HCT116 (cell line): ENCODE measurements at regions not wholly inside any gene's neighbourhood (a gene's known extent, or its start where the extent isn't known, plus 50 kb on each side); places are given as distances from the start of the nearest gene placed in this dataset.

Experiments used
- ATAC-seq: fragments of 200-7000 bp; cut with Tn5 transposase; 2 replicates; pipeline ENCODE4 v1.9.1; 2020; ENCODE audit warnings: mild to moderate bottlenecking, moderate library complexity
- BruUV-seq: library from RNA; stranded (reverse); fragments of 400-500 nt; replicated peaks from 2 replicates; lab custom pipeline; 2021; lab: Mats Ljungman, UMichigan
- CTCF ChIA-PET: fragments of 300-600 bp; sonication (Branson Sonifier 250); formaldehyde crosslinking; loops from one replicate; lab custom pipeline; 2021; ENCODE audit warnings: antibody characterized with exemption; lab: Charles Lee
- POLR2A ChIA-PET: fragments of 300-600, 350-600 bp; sonication (Branson Sonifier 250); formaldehyde crosslinking; loops from one replicate; lab custom pipeline; 2021; ENCODE audit warnings: antibody characterized with exemption; lab: Charles Lee
- RAD21 ChIA-PET, 2 experiments: fragments of 300-600 bp; sonication (Branson Sonifier 250); formaldehyde crosslinking; loops; one replicate each; lab custom pipeline; 2023; ENCODE audit warnings: low total read pairs in 2 of 2; ENCODE audit not compliant: uncharacterized antibody in 2 of 2, unreplicated experiment in 2 of 2, low non-redundant PET in 1 of 2; lab: Charles Lee
- DNase-seq: peaks from one replicate; pipeline ENCODE4 v3.0.0-alpha.2; 2010; ENCODE audit warnings: low read depth, low spot score
- H2AFZ ChIP-seq: fragments of 200-600 bp; shearing (Covaris generic), sonication (generic); 2 replicates; pipeline ENCODE4 v1.6.1; 2017; ENCODE audit warnings: low read depth, mixed run types, mixed read lengths, antibody characterized with exemption, low read length; ENCODE audit not compliant: poor library complexity, severe bottlenecking
- H3K27ac ChIP-seq: 2 replicates; pipeline ENCODE4 v1.5.1; 2012; ENCODE audit warnings: low read depth, low read length
- H3K27me3 ChIP-seq: fragments of 200-600 bp; sonication (generic); 2 replicates; pipeline ENCODE4 v1.6.1; 2016; ENCODE audit warnings: mixed run types, low read length, mixed read lengths; ENCODE audit not compliant: insufficient read depth
- H3K36me3 ChIP-seq, 2 experiments: fragments of 200-500 bp in 1 of 2; fragments of 200-600 bp in 1 of 2; sonication (Bioruptor generic) in 1 of 2; sonication (generic) in 1 of 2; 2 replicates each; pipeline versions ENCODE4 v1.5.1 to v1.6.1; 2014 to 2016; ENCODE audit warnings: low read length in 2 of 2, inconsistent platforms in 1 of 2, mixed read lengths in 1 of 2, mixed run types in 1 of 2; ENCODE audit not compliant: insufficient read depth in 2 of 2, control insufficient read depth in 1 of 2
- H3K4me1 ChIP-seq, 2 experiments: fragments of 200-600 bp in 1 of 2; sonication (generic) in 1 of 2; 2 replicates each; pipeline versions ENCODE4 v1.5.1 to v1.6.1; 2012 to 2017; ENCODE audit warnings: low read length in 2 of 2, inconsistent platforms in 1 of 2, mild to moderate bottlenecking in 1 of 2, mixed read lengths in 1 of 2, mixed run types in 1 of 2, moderate library complexity in 1 of 2; ENCODE audit not compliant: insufficient read depth in 2 of 2, control insufficient read depth in 1 of 2
- H3K4me2 ChIP-seq: fragments of 200-600 bp; sonication (generic); 2 replicates; pipeline ENCODE4 v1.6.1; 2017; ENCODE audit warnings: mixed run types, low read length, mixed read lengths
- H3K4me3 ChIP-seq, 2 experiments: fragments of 200-600 bp in 1 of 2; sonication (generic) in 1 of 2; replicated peaks in 1 of 2; 2 replicates each; pipeline ENCODE4 v1.5.1; 2011 to 2016; ENCODE audit warnings: low read length in 2 of 2, control low read depth in 1 of 2, low read depth in 1 of 2, mild to moderate bottlenecking in 1 of 2, mixed read lengths in 1 of 2, mixed run types in 1 of 2
- H3K79me2 ChIP-seq: fragments of 200-600 bp; sonication (generic); 2 replicates; pipeline ENCODE4 v1.6.1; 2017; ENCODE audit warnings: mild to moderate bottlenecking, mixed run types, low read length, moderate library complexity, mixed read lengths; ENCODE audit not compliant: insufficient read depth
- H3K9ac ChIP-seq: fragments of 200-600 bp; sonication (generic); 2 replicates; pipeline ENCODE4 v1.6.1; 2016; ENCODE audit warnings: low read length, mixed read lengths
- H3K9me2 ChIP-seq: fragments of 200-600 bp; sonication (generic), shearing (Covaris generic); 2 replicates; pipeline ENCODE4 v1.6.1; 2017; ENCODE audit warnings: mixed run types, mild to moderate bottlenecking, moderate library complexity; ENCODE audit not compliant: insufficient read depth
- H3K9me3 ChIP-seq, 2 experiments: fragments of 200-500 bp in 1 of 2; fragments of 200-600 bp in 1 of 2; sonication (Bioruptor generic) in 1 of 2; sonication (generic) in 1 of 2; 2 replicates each; pipeline ENCODE4 v1.6.1; 2014 to 2017; ENCODE audit warnings: low read length in 2 of 2, mixed read lengths in 2 of 2, inconsistent platforms in 1 of 2, low read depth in 1 of 2, mild to moderate bottlenecking in 1 of 2, mixed run types in 1 of 2, moderate library complexity in 1 of 2; ENCODE audit not compliant: control insufficient read depth in 1 of 2, insufficient read depth in 1 of 2
- H4K20me1 ChIP-seq: fragments of 200-600 bp; sonication (generic), shearing (Covaris generic); 2 replicates; pipeline ENCODE4 v1.6.1; 2017; ENCODE audit warnings: mixed run types, mild to moderate bottlenecking, moderate library complexity; ENCODE audit not compliant: insufficient read depth
- CBX3 ChIP-seq: IDR thresholded peaks from 2 replicates; pipeline ENCODE4 v1.6.1; 2012; ENCODE audit warnings: low read depth
- CEBPB ChIP-seq: IDR thresholded peaks from 2 replicates; pipeline ENCODE4 v1.6.1; 2012; ENCODE audit warnings: low read depth
- FOSL1 ChIP-seq: IDR thresholded peaks from 2 replicates; pipeline ENCODE4 v1.6.1; 2012; ENCODE audit warnings: low read depth
- ZFX ChIP-seq: fragments of 450-650 bp; IDR thresholded peaks from 2 replicates; pipeline ENCODE4 v1.6.1; 2017
- ZNF274 ChIP-seq: fragments of 200-500 bp; sonication (Bioruptor generic); IDR thresholded peaks from 2 replicates; pipeline ENCODE4 v1.6.1; 2014; ENCODE audit warnings: mild to moderate bottlenecking, low read depth, low read length, inconsistent platforms
- intact Hi-C: fragments of 100-400 bp; cut with micrococcal nuclease; formaldehyde crosslinking; loops from 2 replicates; pipeline ENCODE4 v1.10.0; 2022
- TF ChIP-seq, protein P1 (sequence below): IDR thresholded peaks from 2 replicates; pipeline ENCODE4 v1.6.1; 2012
- TF ChIP-seq, protein P2 (sequence below): IDR thresholded peaks from 2 replicates; pipeline ENCODE4 v1.6.1; 2012; ENCODE audit warnings: low read depth
- TF ChIP-seq, protein P3 (sequence below): IDR thresholded peaks from 2 replicates; pipeline ENCODE4 v1.6.1; 2012
- TF ChIP-seq, protein P4 (sequence below), 3 experiments: fragments of 200-600 bp in 1 of 3; sonication (generic) in 1 of 3; IDR thresholded peaks in 2 of 3; conservative IDR thresholded peaks in 1 of 3; 2 replicates each; pipeline ENCODE4 v1.5.1; 2012 to 2017; ENCODE audit warnings: low read depth in 2 of 3, low read length in 2 of 3, antibody characterized with exemption in 1 of 3, borderline replicate concordance in 1 of 3, control low read depth in 1 of 3, mild to moderate bottlenecking in 1 of 3, mixed read lengths in 1 of 3, mixed run types in 1 of 3, moderate library complexity in 1 of 3; ENCODE audit not compliant: insufficient read depth in 1 of 3

DNA sequence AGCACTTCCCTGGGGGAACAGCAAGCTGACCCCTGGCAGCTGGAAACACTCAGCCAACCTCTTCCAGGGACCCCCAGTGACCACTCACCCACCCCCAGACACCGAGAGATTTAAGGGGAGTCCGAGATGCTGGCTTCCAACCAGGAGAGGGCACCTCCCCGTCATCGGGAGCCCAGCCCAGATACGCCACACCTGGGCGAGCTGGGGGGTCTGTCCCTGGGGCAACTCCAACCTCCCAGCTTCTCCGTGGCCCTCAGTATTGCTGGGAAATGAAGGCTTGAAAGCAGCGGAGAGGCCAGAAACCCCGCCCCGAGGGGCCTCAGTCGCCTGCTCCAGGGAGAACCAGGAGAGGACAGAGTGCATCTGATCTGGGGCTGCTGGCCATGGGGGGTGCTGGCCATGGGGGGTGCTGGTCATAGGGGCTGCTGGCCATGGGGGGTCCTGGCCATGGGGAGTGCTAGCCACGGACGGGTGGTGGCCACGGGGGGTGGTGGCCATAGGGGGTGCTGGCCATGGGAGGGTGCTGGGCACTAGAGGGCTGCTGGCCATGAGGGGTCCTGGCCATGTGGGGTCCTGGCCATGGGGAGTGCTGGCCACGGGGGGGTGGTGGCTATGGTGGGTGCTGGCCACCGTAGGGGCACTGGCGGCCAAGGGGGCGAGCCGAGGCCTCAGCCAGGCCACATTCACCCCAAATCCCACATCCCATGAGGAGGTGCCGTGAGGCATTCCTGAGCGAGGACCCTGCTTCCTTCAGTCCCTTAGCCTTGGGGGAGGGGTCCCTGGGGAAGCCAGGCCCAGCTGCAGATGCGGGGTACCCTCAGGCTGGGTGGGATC, 61.5 kb upstream of the TTC34 start:
- TF ChIP-seq, protein P1, sequence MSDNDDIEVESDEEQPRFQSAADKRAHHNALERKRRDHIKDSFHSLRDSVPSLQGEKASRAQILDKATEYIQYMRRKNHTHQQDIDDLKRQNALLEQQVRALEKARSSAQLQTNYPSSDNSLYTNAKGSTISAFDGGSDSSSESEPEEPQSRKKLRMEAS, result no peak
- TF ChIP-seq, protein P2, sequence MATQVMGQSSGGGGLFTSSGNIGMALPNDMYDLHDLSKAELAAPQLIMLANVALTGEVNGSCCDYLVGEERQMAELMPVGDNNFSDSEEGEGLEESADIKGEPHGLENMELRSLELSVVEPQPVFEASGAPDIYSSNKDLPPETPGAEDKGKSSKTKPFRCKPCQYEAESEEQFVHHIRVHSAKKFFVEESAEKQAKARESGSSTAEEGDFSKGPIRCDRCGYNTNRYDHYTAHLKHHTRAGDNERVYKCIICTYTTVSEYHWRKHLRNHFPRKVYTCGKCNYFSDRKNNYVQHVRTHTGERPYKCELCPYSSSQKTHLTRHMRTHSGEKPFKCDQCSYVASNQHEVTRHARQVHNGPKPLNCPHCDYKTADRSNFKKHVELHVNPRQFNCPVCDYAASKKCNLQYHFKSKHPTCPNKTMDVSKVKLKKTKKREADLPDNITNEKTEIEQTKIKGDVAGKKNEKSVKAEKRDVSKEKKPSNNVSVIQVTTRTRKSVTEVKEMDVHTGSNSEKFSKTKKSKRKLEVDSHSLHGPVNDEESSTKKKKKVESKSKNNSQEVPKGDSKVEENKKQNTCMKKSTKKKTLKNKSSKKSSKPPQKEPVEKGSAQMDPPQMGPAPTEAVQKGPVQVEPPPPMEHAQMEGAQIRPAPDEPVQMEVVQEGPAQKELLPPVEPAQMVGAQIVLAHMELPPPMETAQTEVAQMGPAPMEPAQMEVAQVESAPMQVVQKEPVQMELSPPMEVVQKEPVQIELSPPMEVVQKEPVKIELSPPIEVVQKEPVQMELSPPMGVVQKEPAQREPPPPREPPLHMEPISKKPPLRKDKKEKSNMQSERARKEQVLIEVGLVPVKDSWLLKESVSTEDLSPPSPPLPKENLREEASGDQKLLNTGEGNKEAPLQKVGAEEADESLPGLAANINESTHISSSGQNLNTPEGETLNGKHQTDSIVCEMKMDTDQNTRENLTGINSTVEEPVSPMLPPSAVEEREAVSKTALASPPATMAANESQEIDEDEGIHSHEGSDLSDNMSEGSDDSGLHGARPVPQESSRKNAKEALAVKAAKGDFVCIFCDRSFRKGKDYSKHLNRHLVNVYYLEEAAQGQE, result no peak
- TF ChIP-seq CBX3 (no peak), ZNF274 (no peak), FOSL1 (no peak), ZFX (no peak), CEBPB (no peak)
- TF ChIP-seq, protein P3, sequence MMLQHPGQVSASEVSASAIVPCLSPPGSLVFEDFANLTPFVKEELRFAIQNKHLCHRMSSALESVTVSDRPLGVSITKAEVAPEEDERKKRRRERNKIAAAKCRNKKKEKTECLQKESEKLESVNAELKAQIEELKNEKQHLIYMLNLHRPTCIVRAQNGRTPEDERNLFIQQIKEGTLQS, result no peak
- TF ChIP-seq, protein P4, sequence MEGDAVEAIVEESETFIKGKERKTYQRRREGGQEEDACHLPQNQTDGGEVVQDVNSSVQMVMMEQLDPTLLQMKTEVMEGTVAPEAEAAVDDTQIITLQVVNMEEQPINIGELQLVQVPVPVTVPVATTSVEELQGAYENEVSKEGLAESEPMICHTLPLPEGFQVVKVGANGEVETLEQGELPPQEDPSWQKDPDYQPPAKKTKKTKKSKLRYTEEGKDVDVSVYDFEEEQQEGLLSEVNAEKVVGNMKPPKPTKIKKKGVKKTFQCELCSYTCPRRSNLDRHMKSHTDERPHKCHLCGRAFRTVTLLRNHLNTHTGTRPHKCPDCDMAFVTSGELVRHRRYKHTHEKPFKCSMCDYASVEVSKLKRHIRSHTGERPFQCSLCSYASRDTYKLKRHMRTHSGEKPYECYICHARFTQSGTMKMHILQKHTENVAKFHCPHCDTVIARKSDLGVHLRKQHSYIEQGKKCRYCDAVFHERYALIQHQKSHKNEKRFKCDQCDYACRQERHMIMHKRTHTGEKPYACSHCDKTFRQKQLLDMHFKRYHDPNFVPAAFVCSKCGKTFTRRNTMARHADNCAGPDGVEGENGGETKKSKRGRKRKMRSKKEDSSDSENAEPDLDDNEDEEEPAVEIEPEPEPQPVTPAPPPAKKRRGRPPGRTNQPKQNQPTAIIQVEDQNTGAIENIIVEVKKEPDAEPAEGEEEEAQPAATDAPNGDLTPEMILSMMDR (IDR thresholded peaks at IDR 0.05 in 2 of 3, conservative IDR thresholded peaks at IDR 0.05 in 1 of 3; ENCODE audit: borderline replicate concordance in 1 of 3, insufficient read depth in 1 of 3, low read depth in 2 of 3, low read length in 2 of 3), result no peak
- H3K9me2 ChIP-seq, result no peaks in the 10 kb centered on the region
- H3K9me3 ChIP-seq, result no peaks in the 10 kb centered on the region
- no peak overlapping the region for H3K4me2 ChIP-seq
- ATAC-seq (no peak), DNase-seq (no peak)
- no TSS peak for BruUV-seq
- no peak overlapping the region for H3K4me3 ChIP-seq
- H3K9ac ChIP-seq, result no peak overlapping the region
- no peaks in the 10 kb centered on the region for H3K79me2 ChIP-seq
- H2AFZ ChIP-seq, result no peak overlapping the region
- no peaks in the 10 kb centered on the region for H3K36me3 ChIP-seq
- 0 out of 2 replicates have a peak, but pooled peaks cover under 1% of the 10 kb centered on the region for H3K27me3 ChIP-seq
- ChIA-PET RAD21 (no interaction called here), POLR2A (no interaction called here), CTCF (no interaction called here)
- intact Hi-C loops, result no loop called here
- no peaks in the 10 kb centered on the region for H3K4me1 ChIP-seq
- H4K20me1 ChIP-seq, result no peaks in the 10 kb centered on the region
- no peak overlapping the region for H3K27ac ChIP-seq
